HFF-Myc (cell line): ENCODE measurements at regions not wholly inside any gene's neighbourhood (a gene's known extent, or its start where the extent isn't known, plus 50 kb on each side); places are given as distances from the start of the nearest gene placed in this dataset.

Experiments used
- DNase-seq: peaks from one replicate; pipeline ENCODE4 v3.0.0-alpha.2; 2011; ENCODE audit warnings: low read depth; ENCODE audit errors: extremely low read depth
- H3K4me3 ChIP-seq: replicated peaks from 2 replicates; pipeline ENCODE4 v1.5.1; 2011; ENCODE audit warnings: low read depth, mild to moderate bottlenecking, control low read depth, low read length
- TF ChIP-seq, protein P1 (sequence below): IDR thresholded peaks from 2 replicates; pipeline ENCODE4 v1.5.1; 2012; ENCODE audit warnings: mild to moderate bottlenecking, low read depth, low read length, control low read depth; ENCODE audit errors: missing control alignments

DNA sequence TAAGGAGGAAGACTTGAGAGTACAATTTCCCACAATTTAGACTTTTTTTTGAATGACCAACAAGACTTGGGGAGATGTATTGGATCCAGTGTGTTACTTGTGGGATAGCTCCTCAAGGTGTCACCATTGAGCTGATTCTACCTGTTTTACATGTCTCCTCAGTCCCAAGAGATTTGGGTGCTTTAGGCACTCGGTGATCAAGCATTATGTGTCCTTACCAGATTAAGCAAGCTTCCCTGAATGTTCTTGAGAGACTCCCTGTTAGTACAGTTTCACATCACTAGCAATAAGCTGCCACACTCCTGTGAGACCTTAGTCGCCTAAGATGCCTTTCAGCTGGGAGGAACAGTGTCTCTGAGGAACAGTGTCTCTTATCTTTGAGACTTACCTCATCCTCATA is 384.3 kb upstream of the SYT4 start:
- DNase-seq, result peak; percentile 56
- TF ChIP-seq, protein P1, sequence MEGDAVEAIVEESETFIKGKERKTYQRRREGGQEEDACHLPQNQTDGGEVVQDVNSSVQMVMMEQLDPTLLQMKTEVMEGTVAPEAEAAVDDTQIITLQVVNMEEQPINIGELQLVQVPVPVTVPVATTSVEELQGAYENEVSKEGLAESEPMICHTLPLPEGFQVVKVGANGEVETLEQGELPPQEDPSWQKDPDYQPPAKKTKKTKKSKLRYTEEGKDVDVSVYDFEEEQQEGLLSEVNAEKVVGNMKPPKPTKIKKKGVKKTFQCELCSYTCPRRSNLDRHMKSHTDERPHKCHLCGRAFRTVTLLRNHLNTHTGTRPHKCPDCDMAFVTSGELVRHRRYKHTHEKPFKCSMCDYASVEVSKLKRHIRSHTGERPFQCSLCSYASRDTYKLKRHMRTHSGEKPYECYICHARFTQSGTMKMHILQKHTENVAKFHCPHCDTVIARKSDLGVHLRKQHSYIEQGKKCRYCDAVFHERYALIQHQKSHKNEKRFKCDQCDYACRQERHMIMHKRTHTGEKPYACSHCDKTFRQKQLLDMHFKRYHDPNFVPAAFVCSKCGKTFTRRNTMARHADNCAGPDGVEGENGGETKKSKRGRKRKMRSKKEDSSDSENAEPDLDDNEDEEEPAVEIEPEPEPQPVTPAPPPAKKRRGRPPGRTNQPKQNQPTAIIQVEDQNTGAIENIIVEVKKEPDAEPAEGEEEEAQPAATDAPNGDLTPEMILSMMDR, result peak; percentile 52
- H3K4me3 ChIP-seq, result no peak overlapping the region

DNA sequence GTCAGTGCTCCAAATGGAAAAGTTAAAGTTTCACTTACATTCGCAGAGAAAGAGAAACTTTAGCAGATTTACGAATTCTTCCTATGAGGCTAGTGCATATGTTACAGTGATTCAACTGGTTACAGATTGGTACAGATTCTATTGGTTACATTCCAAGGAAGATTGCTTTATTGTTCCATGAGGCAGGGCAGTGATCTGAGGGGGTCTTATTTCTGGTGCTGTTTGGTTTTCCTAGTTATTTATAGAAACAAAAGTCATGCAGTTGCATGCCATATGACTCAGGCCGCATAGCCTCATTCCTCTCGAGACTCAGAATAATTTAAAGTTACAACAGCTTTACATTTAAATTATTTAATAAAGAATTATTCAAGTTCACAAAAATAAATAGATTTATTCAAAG is 385.4 kb upstream of the SYT4 start:
- TF ChIP-seq, protein P1, result no peak
- no peak overlapping the region for H3K4me3 ChIP-seq
- DNase-seq, result peak; percentile 75

DNA sequence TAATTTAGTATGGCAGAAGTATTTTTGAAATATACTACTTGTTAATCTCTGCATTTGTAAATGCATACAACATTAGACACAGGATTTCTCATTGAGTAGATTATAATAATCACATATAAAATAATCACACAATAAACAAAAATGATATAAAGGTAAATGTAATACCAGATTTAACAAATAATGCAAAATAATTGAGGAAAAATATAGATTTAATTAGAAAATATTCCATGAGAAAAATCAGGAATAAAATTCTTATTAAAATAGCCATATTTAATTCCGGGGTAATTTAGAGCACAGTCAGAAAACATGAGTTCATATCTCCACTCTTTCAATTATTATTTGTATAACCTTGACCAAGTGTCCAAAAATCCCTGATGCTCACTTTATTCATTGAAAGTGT is 385.9 kb upstream of the SYT4 start:
- TF ChIP-seq, protein P1, result no peak
- no peak for DNase-seq
- H3K4me3 ChIP-seq, result no peak overlapping the region

DNA sequence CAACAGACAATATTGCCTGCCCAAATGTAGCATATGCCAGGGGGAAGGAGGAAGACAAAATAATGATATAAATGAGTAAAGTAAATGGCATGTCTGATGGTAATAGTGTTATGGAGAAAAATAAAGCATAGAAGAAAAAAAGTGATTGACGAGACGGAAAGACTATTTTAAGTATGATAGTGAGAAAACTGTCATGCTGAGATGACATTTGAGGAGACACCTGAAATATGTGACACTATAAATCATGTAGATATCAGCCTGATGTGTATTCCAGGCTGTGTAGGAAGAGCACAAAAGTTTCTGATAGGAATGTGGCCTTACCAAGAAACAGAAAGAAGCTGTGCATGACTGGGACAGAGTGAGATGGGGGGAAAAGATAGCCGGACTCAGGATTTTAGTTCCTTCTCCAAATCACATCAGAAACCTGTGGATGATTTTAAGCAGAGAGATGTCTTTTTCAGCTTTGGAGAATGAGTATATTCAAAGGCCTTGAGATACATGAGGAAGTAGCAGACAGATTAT is 387.3 kb upstream of the SYT4 start:
- TF ChIP-seq, protein P1, result no peak
- H3K4me3 ChIP-seq, result no peak overlapping the region
- no peak for DNase-seq

DNA sequence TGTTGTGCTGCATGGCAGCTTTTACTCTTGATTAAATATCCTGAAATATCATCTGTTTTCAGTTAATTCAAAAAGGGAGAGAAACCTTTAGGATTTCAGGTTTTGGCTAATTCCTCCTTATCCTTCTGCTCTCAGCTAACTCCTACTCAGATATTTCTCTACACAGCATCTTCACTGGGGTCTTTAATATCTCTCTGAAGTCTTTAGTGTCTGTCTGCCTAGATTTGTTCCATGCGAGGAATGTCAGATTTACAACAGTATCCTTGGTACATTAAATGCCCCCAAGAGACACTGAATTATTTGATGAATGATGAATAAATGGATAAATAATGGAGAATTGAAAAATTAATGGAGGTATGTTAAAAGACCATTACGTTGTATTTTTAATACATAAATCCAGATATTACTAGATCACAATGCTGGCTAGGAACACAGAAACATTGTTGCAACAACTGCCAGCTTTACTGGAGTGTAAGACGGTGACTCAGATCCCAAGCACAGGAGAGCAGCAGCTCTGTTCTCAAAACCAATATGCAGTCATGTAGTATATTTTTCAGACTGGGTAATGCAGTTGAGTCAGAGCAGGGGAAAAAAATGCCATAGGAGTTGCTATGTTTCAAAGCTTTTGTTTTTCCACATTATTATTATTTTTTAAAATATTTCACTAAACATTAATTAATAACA is 388.0 kb upstream of the SYT4 start:
- TF ChIP-seq, protein P1, result no peak
- H3K4me3 ChIP-seq, result no peak overlapping the region
- DNase-seq, result peak; percentile 59

DNA sequence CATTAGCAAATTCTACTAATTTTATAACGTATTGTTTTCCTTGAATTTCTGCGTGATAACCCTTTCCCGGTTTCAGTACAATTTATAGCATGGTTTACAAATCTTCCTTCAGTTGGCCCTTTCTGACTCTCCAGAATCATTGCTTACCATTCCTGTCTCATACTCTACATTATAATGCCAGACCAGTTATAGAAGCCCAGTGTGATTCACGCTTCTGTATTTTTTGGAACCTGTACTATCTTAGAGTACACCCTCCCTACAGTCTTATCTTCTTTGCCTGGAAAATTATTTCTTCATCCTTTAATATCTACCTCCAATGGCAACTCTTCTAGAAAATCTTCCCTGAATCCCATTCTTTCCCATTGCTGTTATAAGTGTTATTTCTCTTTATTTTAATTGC is 391.6 kb upstream of the SYT4 start:
- no peak for DNase-seq
- no peak overlapping the region for H3K4me3 ChIP-seq
- TF ChIP-seq, protein P1, result no peak

DNA sequence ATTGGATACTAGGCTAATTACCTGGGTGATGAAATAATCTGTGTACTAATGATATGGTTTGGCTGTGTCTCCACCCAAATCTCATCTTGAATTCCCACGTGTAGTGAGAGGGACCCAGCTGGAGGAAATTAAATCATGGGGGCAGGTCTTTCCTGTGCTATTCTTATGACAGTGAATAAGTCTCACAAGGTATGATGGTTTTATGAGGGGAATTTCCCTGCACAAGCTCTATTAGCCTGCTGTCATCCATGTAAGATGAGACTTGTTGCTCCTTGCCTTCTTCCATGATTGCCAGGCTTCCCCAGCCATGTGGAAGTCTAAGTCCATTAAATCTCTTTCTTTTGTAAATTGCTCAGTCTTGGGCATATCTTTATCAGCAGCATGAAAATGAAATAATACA is 394.1 kb upstream of the SYT4 start:
- no peak overlapping the region for H3K4me3 ChIP-seq
- TF ChIP-seq, protein P1, result no peak
- DNase-seq, result peak; percentile 55
